Body of pancreas (tissue), 4 donors: ENCODE measurements at regions not wholly inside any gene's neighbourhood (a gene's known extent, or its start where the extent isn't known, plus 50 kb on each side); places are given as distances from the start of the nearest gene placed in this dataset.

Experiments used
- POLR2A ChIP-seq, 3 donors: fragments of 450-650 bp; IDR thresholded peaks; one replicate each; pipeline ENCODE4 v1.6.1; 2016; ENCODE audit warnings: antibody characterized with exemption in 3 of 3, mild to moderate bottlenecking in 2 of 3
- TF ChIP-seq, protein P1 (sequence below), 7 experiments: fragments of 450-650 bp in 4 of 7; fragments of 200-600 bp in 3 of 7; sonication (generic) in 3 of 7; IDR thresholded peaks; one replicate each; pipeline ENCODE4 v1.5.1; 2016 to 2019; ENCODE audit warnings: antibody characterized with exemption in 7 of 7

- TF ChIP-seq, protein P1, sequence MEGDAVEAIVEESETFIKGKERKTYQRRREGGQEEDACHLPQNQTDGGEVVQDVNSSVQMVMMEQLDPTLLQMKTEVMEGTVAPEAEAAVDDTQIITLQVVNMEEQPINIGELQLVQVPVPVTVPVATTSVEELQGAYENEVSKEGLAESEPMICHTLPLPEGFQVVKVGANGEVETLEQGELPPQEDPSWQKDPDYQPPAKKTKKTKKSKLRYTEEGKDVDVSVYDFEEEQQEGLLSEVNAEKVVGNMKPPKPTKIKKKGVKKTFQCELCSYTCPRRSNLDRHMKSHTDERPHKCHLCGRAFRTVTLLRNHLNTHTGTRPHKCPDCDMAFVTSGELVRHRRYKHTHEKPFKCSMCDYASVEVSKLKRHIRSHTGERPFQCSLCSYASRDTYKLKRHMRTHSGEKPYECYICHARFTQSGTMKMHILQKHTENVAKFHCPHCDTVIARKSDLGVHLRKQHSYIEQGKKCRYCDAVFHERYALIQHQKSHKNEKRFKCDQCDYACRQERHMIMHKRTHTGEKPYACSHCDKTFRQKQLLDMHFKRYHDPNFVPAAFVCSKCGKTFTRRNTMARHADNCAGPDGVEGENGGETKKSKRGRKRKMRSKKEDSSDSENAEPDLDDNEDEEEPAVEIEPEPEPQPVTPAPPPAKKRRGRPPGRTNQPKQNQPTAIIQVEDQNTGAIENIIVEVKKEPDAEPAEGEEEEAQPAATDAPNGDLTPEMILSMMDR (IDR thresholded peaks at IDR 0.05): no peak
- no peak for TF ChIP-seq POLR2A (IDR thresholded peaks at IDR 0.05)
Measured at GRCh38 chr5:145244788-145245187, 590.4 kb downstream of the PRELID2 start.
